ENCODE measurements at regions not wholly inside any gene's neighbourhood (a gene's known extent, or its start where the extent isn't known, plus 50 kb on each side); places are given as distances from the start of the nearest gene placed in this dataset.

DNA sequence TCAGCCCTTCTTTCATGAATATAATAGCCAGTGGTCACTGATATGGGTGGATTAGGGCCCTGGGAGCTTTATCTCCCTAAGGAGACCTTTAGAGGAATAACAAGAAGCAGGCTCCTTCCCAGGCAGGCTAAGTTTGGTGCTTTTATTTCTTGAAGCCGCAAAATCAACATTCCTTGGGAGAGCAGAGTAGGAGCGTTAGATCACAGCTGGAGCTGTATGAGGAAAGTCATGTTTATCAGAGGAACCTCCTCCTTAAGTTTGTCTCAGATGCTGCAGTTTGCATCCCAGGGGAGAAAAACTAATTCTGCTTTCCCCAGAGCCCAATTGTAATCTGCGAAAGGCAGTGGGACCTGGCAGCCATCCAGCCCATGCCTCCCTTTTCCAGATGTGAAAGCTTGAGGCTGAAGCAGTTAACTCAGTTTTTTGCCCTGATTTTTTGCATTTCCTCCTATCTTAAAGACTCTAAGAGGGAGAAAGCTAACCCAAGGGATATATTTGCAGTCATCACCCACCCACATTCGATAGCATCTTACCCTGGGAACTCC, 186.0 kb upstream of the FRMPD4 start:
- intact Hi-C loops (cut with micrococcal nuclease), result no loop called here
- no CpG with 5 or more reads among the region's 4 CpGs for WGBS (ENCODE audit: insufficient coverage)
- ChIA-PET POLR2A (no interaction called here), CTCF (no interaction called here)
- Mint-ChIP-seq H3K4me3 (no peak overlapping the region), H3K9me3 (ENCODE audit: insufficient read depth) (peaks cover 3% of the 10 kb centered on the region), H3K4me1 (no peaks in the 10 kb centered on the region), H3K27ac (no peak overlapping the region), H3K27me3 (no peaks in the 10 kb centered on the region)
- Histone ChIP-seq H3K79me2 (ENCODE audit: control insufficient read depth, insufficient read depth, low read length) (no peaks in the 10 kb centered on the region), H4K20me1 (ENCODE audit: control insufficient read depth, insufficient read depth, low read length, poor library complexity, severe bottlenecking) (no peaks in the 10 kb centered on the region), H2AFZ (ENCODE audit: insufficient read depth, low read depth, low read length, poor library complexity, severe bottlenecking) (no peak overlapping the region), H3K4me1 (ENCODE audit: control insufficient read depth in 2 of 2, insufficient read depth in 2 of 2, low read length in 2 of 2) (no peaks in the 10 kb centered on the region), H3K9ac (ENCODE audit: low read length) (no peak overlapping the region), H3K4me2 (replicated peaks; ENCODE audit: low read depth, low read length, poor library complexity, severe bottlenecking) (no peak overlapping the region), H3K27ac (ENCODE audit: low read length in 2 of 2) (no peak overlapping the region), H3K9me3 (ENCODE audit: control extremely low read depth in 1 of 3, control insufficient read depth in 2 of 3, insufficient read depth in 1 of 3, low read length in 2 of 3) (no peaks in the 10 kb centered on the region), H3K27me3 (replicated peaks in 1 of 4; ENCODE audit: control extremely low read depth in 1 of 4, control insufficient read depth in 3 of 4, insufficient read depth in 4 of 4, low read length in 3 of 4) (no peaks in the 10 kb centered on the region), H3K36me3 (replicated peaks in 1 of 2; ENCODE audit: control extremely low read depth in 1 of 2, control insufficient read depth in 1 of 2, extremely low read depth in 1 of 2, insufficient read depth in 2 of 2, low read length in 1 of 2) (no peaks in the 10 kb centered on the region), H3K4me3 (ENCODE audit: control extremely low read depth in 1 of 5, extremely low read depth in 1 of 5, insufficient read depth in 1 of 5, low read depth in 2 of 5, low read length in 4 of 5) (no peak overlapping the region)
- DNase-seq (no peak), ATAC-seq (ENCODE audit: low read depth) (no peak)
- no peak for TF ChIP-seq EZH2 (IDR thresholded peaks at IDR 0.05; ENCODE audit: borderline replicate concordance, insufficient read depth, low read depth, low read length, poor library complexity, severe bottlenecking)
- TF ChIP-seq, protein P1, sequence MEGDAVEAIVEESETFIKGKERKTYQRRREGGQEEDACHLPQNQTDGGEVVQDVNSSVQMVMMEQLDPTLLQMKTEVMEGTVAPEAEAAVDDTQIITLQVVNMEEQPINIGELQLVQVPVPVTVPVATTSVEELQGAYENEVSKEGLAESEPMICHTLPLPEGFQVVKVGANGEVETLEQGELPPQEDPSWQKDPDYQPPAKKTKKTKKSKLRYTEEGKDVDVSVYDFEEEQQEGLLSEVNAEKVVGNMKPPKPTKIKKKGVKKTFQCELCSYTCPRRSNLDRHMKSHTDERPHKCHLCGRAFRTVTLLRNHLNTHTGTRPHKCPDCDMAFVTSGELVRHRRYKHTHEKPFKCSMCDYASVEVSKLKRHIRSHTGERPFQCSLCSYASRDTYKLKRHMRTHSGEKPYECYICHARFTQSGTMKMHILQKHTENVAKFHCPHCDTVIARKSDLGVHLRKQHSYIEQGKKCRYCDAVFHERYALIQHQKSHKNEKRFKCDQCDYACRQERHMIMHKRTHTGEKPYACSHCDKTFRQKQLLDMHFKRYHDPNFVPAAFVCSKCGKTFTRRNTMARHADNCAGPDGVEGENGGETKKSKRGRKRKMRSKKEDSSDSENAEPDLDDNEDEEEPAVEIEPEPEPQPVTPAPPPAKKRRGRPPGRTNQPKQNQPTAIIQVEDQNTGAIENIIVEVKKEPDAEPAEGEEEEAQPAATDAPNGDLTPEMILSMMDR (IDR thresholded peaks at IDR 0.05), result no peak

DNA sequence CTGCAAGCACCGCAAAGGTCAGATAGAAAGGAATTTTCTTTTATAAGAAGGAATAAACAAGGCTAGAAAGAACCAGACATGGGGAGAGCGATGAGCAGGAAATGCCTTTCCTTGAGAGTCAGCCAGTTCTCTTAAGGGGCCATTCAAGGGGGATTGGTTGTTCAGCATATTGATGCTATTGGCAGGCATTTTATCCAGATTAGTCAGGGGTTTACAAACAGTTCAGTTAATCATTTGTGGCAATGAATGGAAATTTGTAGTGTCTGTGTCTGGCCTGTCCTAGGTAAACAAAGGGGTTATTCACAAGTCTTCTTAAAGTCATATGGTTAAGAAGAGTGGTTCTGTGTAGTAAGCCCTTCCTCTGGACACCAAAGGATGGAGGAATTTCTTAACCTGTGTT, 184.7 kb upstream of the FRMPD4 start:
- no peaks in the 10 kb centered on the region for H3K9me3 ChIP-seq (ENCODE audit: control extremely low read depth in 1 of 3, control insufficient read depth in 2 of 3, insufficient read depth in 1 of 3, low read length in 2 of 3)
- 75% methylated on average over 2 of the region's 2 CpGs for WGBS (ENCODE audit: insufficient coverage)
- no peaks in the 10 kb centered on the region for H4K20me1 ChIP-seq (ENCODE audit: control insufficient read depth, insufficient read depth, low read length, poor library complexity, severe bottlenecking)
- H3K9me3 Mint-ChIP-seq (ENCODE audit: insufficient read depth), result no peaks in the 10 kb centered on the region
- H3K36me3 ChIP-seq (replicated peaks in 1 of 2; ENCODE audit: control extremely low read depth in 1 of 2, control insufficient read depth in 1 of 2, extremely low read depth in 1 of 2, insufficient read depth in 2 of 2, low read length in 1 of 2), result no peaks in the 10 kb centered on the region
- ATAC-seq (ENCODE audit: low read depth) (no peak), DNase-seq (no peak)
- no peaks in the 10 kb centered on the region for H3K79me2 ChIP-seq (ENCODE audit: control insufficient read depth, insufficient read depth, low read length)
- no peak for TF ChIP-seq EZH2 (IDR thresholded peaks at IDR 0.05; ENCODE audit: borderline replicate concordance, insufficient read depth, low read depth, low read length, poor library complexity, severe bottlenecking)
- TF ChIP-seq, protein P1 (IDR thresholded peaks at IDR 0.05), result no peak
- no peaks in the 10 kb centered on the region for H3K27me3 Mint-ChIP-seq
- intact Hi-C loops (cut with micrococcal nuclease), result no loop called here
- H3K4me2 ChIP-seq (replicated peaks; ENCODE audit: low read depth, low read length, poor library complexity, severe bottlenecking), result no peak overlapping the region
- no peak overlapping the region for H3K9ac ChIP-seq (ENCODE audit: low read length)
- ChIA-PET CTCF (no interaction called here), POLR2A (no interaction called here)
- H3K4me3 ChIP-seq (ENCODE audit: control extremely low read depth in 1 of 5, extremely low read depth in 1 of 5, insufficient read depth in 1 of 5, low read depth in 2 of 5, low read length in 4 of 5), result no peak overlapping the region
- H3K4me3 Mint-ChIP-seq, result no peak overlapping the region
- no peaks in the 10 kb centered on the region for H3K4me1 Mint-ChIP-seq
- no peak overlapping the region for H2AFZ ChIP-seq (ENCODE audit: insufficient read depth, low read depth, low read length, poor library complexity, severe bottlenecking)
- H3K27ac ChIP-seq (ENCODE audit: low read length in 2 of 2), result no peak overlapping the region
- H3K4me1 ChIP-seq (ENCODE audit: control insufficient read depth in 2 of 2, insufficient read depth in 2 of 2, low read length in 2 of 2), result no peaks in the 10 kb centered on the region
- no peaks in the 10 kb centered on the region for H3K27me3 ChIP-seq (replicated peaks in 1 of 4; ENCODE audit: control extremely low read depth in 1 of 4, control insufficient read depth in 3 of 4, insufficient read depth in 4 of 4, low read length in 3 of 4)
- no peak overlapping the region for H3K27ac Mint-ChIP-seq
